Neutrophil (primary cell): ENCODE measurements at regions not wholly inside any gene's neighbourhood (a gene's known extent, or its start where the extent isn't known, plus 50 kb on each side); places are given as distances from the start of the nearest gene placed in this dataset.
A peak's percentile ranks its signal among the peaks of the same experiment; 100 is the strongest.

Experiments
- H3K27ac ChIP-seq: fragments of 200-600 bp; sonication (generic); 2 replicates; pipeline ENCODE4 v1.5.1; 2016; ENCODE audit warnings: mild to moderate bottlenecking, moderate library complexity
- H3K27me3 ChIP-seq: fragments of 200-600 bp; sonication (generic); 2 replicates; pipeline ENCODE4 v1.6.0; 2016; ENCODE audit warnings: mild to moderate bottlenecking
- H3K36me3 ChIP-seq: fragments of 200-600 bp; sonication (generic); 2 replicates; pipeline ENCODE4 v1.5.1; 2017
- H3K4me1 ChIP-seq, 2 experiments: fragments of 200-600 bp in 1 of 2; sonication (generic) in 1 of 2; 1 replicate in 1 of 2; 2 replicates in 1 of 2; pipeline versions ENCODE4 v1.5.1 to v1.6.1; 2013 to 2016; ENCODE audit warnings: low read depth in 1 of 2, low read length in 1 of 2, mild to moderate bottlenecking in 1 of 2, moderate library complexity in 1 of 2; ENCODE audit not compliant: control insufficient read depth in 1 of 2, insufficient read depth in 1 of 2
- H3K4me3 ChIP-seq, 2 experiments: fragments of 200-600 bp in 1 of 2; sonication (generic) in 1 of 2; 1 replicate in 1 of 2; 2 replicates in 1 of 2; pipeline ENCODE4 v1.5.1; 2013 to 2016; ENCODE audit warnings: low read depth in 1 of 2, low read length in 1 of 2, mild to moderate bottlenecking in 1 of 2, moderate library complexity in 1 of 2
- H3K9me3 ChIP-seq: fragments of 200-600 bp; sonication (generic); 2 replicates; pipeline ENCODE4 v1.5.1; 2016
- TF ChIP-seq, protein P1 (sequence below): fragments of 200-600 bp; sonication (generic); IDR thresholded peaks from 2 replicates; pipeline ENCODE4 v1.5.1; 2016; ENCODE audit warnings: antibody characterized with exemption

DNA sequence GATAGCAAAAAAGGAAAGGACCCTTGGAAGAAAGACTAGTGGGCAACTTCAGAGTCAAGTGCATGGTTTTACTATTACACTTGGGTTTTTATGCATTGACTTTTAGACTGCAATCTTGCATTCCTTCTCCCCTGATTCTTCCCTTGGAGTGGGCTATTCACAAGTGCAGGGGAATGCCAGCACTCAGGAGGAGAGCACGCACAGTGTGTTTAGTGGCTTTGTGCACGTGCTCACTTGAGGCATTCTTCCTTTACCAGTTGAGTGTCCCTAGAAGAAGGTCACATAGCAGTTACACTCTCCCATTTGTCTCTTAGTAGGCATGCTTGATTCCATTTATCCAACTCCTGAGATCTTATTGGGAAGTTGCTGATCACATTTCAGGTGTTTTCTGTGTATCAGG is 351.1 kb upstream of the HSFY2 start:
- H3K36me3 ChIP-seq: no peaks in the 10 kb centered on the region
- no peaks in the 10 kb centered on the region for H3K9me3 ChIP-seq
- TF ChIP-seq, protein P1, sequence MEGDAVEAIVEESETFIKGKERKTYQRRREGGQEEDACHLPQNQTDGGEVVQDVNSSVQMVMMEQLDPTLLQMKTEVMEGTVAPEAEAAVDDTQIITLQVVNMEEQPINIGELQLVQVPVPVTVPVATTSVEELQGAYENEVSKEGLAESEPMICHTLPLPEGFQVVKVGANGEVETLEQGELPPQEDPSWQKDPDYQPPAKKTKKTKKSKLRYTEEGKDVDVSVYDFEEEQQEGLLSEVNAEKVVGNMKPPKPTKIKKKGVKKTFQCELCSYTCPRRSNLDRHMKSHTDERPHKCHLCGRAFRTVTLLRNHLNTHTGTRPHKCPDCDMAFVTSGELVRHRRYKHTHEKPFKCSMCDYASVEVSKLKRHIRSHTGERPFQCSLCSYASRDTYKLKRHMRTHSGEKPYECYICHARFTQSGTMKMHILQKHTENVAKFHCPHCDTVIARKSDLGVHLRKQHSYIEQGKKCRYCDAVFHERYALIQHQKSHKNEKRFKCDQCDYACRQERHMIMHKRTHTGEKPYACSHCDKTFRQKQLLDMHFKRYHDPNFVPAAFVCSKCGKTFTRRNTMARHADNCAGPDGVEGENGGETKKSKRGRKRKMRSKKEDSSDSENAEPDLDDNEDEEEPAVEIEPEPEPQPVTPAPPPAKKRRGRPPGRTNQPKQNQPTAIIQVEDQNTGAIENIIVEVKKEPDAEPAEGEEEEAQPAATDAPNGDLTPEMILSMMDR: no peak
- no peaks in the 10 kb centered on the region for H3K27me3 ChIP-seq
- no peak overlapping the region for H3K27ac ChIP-seq
- H3K4me3 ChIP-seq: no peak overlapping the region
- no peaks in the 10 kb centered on the region for H3K4me1 ChIP-seq

DNA sequence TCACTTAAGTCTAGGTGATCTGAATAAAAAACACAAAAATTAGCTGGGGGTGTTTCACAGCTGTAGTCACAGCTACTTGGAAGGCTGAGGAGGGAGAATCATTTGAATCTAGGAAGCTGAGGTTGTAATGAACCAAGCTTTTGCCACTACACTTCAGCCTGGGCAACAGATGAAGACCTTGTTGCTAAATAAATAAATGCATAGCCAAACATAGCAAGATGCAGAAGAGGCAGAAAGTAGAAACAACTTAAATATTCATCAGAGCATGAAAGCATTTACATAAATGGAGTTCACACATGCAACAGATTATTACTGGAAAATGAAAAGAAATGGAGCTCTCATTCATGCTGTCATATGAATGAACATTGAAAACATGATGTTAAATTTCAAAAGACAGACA is 348.9 kb upstream of the HSFY2 start:
- TF ChIP-seq, protein P1: no peak
- no peak overlapping the region for H3K4me3 ChIP-seq

DNA sequence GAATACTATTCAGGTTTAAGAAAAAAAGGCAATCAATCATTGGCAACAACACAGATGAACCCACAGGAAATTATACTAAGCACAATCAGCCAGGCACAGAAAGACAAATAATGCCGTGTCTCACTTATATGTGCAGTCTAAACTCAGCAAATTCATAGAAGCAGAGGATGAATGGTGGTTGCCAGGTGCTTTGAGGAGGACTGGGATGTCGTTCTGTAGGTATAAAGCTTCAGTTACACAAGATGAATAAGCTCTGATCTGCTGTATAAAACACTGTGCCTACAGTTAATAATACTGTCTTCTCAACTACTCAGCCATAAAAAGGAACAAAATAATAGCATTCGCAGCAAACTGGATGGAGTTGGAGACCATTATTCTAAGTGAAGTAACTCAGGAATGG is 324.8 kb upstream of the HSFY2 start:
- TF ChIP-seq, protein P1: no peak
- H3K9me3 ChIP-seq: no peaks in the 10 kb centered on the region
- no peaks in the 10 kb centered on the region for H3K36me3 ChIP-seq
- no peaks in the 10 kb centered on the region for H3K27me3 ChIP-seq
- H3K4me1 ChIP-seq: no peaks in the 10 kb centered on the region
- H3K4me3 ChIP-seq: no peak overlapping the region
- no peak overlapping the region for H3K27ac ChIP-seq

More for the DNA sequence above, 348.9 kb upstream of the HSFY2 start:
- Histone ChIP-seq H3K36me3 (no peaks in the 10 kb centered on the region), H3K27ac (no peak overlapping the region), H3K4me1 (no peaks in the 10 kb centered on the region), H3K27me3 (no peaks in the 10 kb centered on the region), H3K9me3 (no peaks in the 10 kb centered on the region)

DNA sequence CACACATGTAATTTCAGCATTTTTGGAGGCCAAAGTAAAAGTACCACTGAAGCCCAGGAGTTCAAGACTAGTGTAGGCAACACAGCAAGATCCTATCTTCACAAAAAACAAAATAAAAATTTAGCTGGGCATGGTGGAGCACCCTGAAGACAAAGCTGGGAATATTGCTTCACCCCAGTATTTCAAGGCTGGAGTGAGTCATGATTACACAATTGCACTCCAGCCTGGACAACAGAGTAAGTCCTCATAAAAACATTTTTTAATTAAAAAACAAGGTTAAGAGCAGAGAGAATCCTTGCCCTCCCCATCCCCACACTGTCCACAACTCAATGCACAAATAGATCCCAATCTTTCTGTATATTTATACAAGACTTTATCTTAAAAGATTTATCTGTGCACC is 321.9 kb upstream of the HSFY2 start:
- Histone ChIP-seq H3K4me3 (no peak overlapping the region), H3K4me1 (no peaks in the 10 kb centered on the region), H3K36me3 (no peaks in the 10 kb centered on the region), H3K27me3 (no peaks in the 10 kb centered on the region), H3K27ac (no peak overlapping the region), H3K9me3 (no peaks in the 10 kb centered on the region)
- TF ChIP-seq, protein P1: no peak

DNA sequence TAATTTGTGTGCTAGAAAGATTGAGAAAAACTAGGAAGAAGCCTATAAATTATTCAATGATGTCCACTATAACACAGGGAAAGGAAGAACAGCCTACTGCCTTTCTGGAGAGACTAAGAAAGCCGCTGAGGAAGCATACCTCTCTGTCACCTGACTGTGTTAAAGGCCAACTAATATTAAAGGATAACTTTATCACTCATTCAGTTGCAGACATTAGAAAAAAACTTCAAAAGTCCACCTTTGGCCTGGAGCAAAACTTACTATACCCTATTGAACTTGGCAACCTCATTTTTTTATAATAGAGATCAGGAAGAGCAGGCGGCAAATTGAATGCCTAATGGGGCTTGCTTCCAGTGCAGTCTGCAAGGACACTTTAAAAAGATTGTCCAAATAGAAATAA is 309.5 kb upstream of the HSFY2 start:
- Histone ChIP-seq H3K4me3 (no peak overlapping the region), H3K4me1 (peaks cover 0 to 36% of the 10 kb centered on the region in 2 experiments), H3K27ac (no peak overlapping the region), H3K9me3 (no peaks in the 10 kb centered on the region), H3K36me3 (no peaks in the 10 kb centered on the region), H3K27me3 (no peaks in the 10 kb centered on the region)
- TF ChIP-seq, protein P1: no peak

DNA sequence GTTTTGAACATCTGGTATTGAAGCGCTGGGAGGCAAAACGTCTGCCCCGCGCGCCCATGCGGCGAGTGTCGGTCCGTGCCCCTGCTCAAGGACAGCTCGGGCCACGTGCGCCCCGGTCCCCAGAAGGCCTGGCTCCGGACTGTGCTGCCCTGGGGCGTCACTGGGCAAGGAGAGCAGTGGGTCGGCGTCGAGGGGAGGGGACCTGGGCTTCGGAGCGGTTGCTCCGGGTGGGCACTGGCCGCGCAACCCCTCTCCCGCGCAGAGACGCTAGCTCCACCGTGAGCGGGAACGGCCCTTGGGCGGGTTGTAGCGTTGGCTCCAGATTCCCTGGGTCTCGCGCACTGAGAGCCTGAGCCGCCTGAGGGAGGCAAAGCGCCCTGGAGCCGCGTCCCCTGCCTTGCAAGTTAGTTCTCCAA is 304.2 kb upstream of the HSFY2 start:
- no peaks in the 10 kb centered on the region for H3K27me3 ChIP-seq
- H3K4me1 ChIP-seq: peaks cover 0 to 15% of the 10 kb centered on the region in 2 experiments
- TF ChIP-seq, protein P1: no peak
- no peaks in the 10 kb centered on the region for H3K36me3 ChIP-seq
- no peaks in the 10 kb centered on the region for H3K9me3 ChIP-seq
- H3K4me3 ChIP-seq: peak overlapping the region; percentile 34 to 62
- no peak overlapping the region for H3K27ac ChIP-seq
